ENCODE measurements at regions not wholly inside any gene's neighbourhood (a gene's known extent, or its start where the extent isn't known, plus 50 kb on each side); places are given as distances from the start of the nearest gene placed in this dataset.
"Not testable (repeated sequence)": the region's sequence is repeated elsewhere in the genome, so short reads cannot be mapped to it uniquely, and the experiment has no call there.

DNA sequence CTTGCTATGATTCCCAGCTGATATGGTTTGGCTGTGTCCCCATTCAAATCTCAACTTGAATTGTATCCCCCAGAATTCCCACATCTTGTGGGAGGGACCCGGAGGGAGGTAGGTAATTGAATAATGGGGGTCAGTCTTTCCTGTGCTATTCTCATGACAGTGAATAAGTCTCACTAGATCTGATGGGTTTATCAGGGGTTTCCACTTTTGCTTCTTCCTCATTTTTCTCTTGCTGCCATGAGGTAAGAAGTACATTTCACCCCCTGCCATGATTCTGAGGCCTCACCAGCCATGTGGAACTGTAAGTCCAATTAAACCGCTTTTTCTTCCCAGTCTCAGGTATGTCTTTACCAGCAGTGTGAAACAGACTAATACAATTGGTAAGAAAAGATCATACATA is 164.7 kb upstream of the NREP start:
- not testable (repeated sequence) for ATAC-seq; H3K9me3 Mint-ChIP-seq; H3K4me1 Mint-ChIP-seq (ENCODE audit: low read depth in 2 of 2); H3K4me3 Mint-ChIP-seq; H3K27ac Mint-ChIP-seq; H3K36me3 Mint-ChIP-seq; DNase-seq (ENCODE audit: low spot score); H3K27me3 Mint-ChIP-seq

DNA sequence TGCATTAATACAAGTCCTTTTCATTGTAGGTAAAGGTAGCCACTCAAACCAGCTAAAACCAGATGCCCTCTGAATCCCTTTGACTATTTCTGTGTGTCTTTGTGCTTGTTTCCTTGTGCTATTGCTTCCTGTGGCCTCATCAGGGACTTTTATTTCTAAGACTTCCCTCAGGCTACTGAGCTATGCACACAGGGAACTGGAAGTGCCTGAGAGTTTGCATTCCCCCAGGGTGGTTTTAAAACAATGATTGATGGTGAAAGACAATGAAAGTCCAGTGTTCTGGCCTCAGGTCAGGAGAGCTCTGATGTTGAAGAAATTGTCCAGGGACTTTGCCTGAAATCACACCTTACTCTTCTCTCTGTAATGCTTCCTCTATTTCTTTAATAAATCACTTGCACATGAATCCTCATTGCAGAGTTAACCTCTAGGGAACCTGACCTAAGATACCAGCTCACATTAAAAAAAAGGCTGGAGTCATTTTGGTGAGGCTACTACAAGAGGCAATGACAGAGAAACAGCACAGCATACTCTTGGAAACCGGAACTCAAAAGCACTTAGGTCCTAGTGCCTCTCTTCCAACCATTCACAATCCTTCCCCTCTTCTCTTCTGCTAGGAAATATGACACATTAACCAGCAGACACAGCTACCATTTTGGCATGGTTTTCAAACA is 158.1 kb upstream of the NREP start:
- no peaks in the 10 kb centered on the region for H3K36me3 Mint-ChIP-seq
- no peak overlapping the region for H3K4me3 Mint-ChIP-seq
- DNase-seq (ENCODE audit: low spot score) = no peak
- no peaks in the 10 kb centered on the region for H3K4me1 Mint-ChIP-seq (ENCODE audit: low read depth in 2 of 2)
- H3K27ac Mint-ChIP-seq = no peak overlapping the region
- no peak for ATAC-seq
- H3K27me3 Mint-ChIP-seq = peaks cover 5 to 7% of the 10 kb centered on the region in 2 donors
- H3K9me3 Mint-ChIP-seq = peaks cover 10% of the 10 kb centered on the region

DNA sequence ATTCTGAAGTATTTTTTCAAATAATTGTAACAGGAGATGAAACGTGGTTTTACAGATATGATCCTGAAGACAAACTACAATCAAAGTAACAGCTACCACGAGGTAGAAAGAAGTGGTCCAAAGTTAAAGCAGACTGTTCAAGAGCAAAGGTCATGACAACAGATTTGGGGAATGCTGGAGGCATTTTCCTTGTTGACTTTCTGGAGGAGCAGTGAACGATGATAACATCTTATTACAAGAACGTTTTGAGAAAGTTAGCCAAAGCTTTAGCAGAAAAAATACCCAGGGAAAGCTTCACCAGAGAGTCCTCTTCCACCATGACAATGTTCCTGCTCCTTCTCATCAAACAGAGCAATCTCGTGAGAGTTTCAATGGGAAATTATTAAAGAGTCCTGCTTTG is 145.4 kb upstream of the NREP start:
- no peak overlapping the region for H3K27ac Mint-ChIP-seq
- H3K36me3 Mint-ChIP-seq = peaks cover 6% of the 10 kb centered on the region

DNA sequence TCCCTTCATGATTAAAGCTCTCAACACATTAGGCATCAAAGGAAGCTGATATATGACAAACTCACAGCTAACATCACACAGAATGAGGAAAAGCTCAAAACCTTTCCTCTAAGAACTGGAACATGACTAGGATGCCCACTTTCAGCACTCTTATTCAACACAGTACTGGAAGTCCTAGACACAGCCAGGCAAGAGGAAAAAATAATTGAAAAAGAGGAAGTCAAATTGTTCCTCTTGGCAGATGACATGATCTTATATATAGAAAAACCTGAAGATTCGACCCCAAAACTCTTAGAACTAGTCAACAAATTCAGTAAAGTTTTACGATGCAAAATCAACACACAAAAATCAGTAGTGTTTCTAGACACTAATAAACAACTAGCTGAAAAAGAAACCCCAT is 144.3 kb upstream of the NREP start:
- no peak for DNase-seq (ENCODE audit: low spot score)
- Mint-ChIP-seq H3K4me1 (ENCODE audit: low read depth in 2 of 2) (no peaks in the 10 kb centered on the region), H3K4me3 (no peak overlapping the region), H3K9me3 (peaks cover 7% of the 10 kb centered on the region), H3K27ac (no peak overlapping the region), H3K36me3 (peaks cover 6% of the 10 kb centered on the region), H3K27me3 (peaks cover 0 to 7% of the 10 kb centered on the region in 2 donors)
- no peak for ATAC-seq

More for the DNA sequence above, 145.4 kb upstream of the NREP start:
- Mint-ChIP-seq H3K9me3 (peaks cover 7% of the 10 kb centered on the region), H3K4me3 (no peak overlapping the region), H3K27me3 (peaks cover 0 to 7% of the 10 kb centered on the region in 2 donors), H3K4me1 (ENCODE audit: low read depth in 2 of 2) (no peaks in the 10 kb centered on the region)
- DNase-seq (ENCODE audit: low spot score) = no peak
- ATAC-seq = no peak

DNA sequence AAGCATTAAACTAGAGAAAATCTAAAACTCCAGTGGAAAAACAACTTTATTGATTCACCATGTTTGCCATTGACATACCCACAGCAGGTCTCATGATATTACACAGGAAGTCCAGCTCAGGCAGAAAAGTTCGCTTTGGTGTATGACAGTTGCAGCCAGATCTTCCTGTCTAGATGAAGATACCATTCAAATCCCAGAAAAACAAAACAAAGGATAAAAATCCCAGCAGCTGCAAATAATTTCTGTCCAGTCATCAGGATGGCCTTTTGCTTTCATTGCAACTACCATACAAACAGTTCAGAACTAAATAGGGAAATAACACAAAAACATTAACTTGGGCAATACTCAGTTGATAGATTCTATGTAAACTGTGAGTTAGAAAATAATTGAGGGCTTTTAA is 136.0 kb upstream of the NREP start:
- Mint-ChIP-seq H3K4me1 (ENCODE audit: low read depth in 2 of 2) (no peaks in the 10 kb centered on the region), H3K27me3 (peaks cover 5 to 8% of the 10 kb centered on the region in 2 donors), H3K9me3 (peaks cover 11% of the 10 kb centered on the region), H3K36me3 (peaks cover 2% of the 10 kb centered on the region), H3K27ac (no peak overlapping the region), H3K4me3 (no peak overlapping the region)
- ATAC-seq = no peak
- no peak for DNase-seq (ENCODE audit: low spot score)

DNA sequence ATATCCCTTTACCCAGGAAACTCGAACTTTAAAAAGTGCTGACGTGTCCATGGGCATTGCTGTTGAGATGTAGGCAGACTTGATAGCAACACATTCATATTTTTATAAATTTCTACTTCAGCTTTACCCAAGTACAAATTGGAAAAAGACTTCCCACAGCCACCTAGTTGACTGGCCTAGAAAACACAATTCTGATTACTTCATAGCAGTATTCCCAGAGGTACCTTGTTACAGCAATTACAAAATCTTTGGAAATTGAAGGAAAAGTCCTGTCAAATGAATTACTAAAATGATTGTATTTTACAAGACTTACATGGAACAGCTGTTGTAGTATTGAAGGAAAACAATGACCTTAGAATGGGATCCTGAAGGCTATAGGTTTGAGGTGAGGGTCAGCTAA is 130.7 kb upstream of the NREP start:
- H3K27me3 Mint-ChIP-seq = peaks cover 0 to 5% of the 10 kb centered on the region in 2 donors
- H3K36me3 Mint-ChIP-seq = no peaks in the 10 kb centered on the region
- H3K9me3 Mint-ChIP-seq = peaks cover 15% of the 10 kb centered on the region
- DNase-seq (ENCODE audit: low spot score) (no peak), ATAC-seq (no peak)
- no peak overlapping the region for H3K4me3 Mint-ChIP-seq
- no peaks in the 10 kb centered on the region for H3K4me1 Mint-ChIP-seq (ENCODE audit: low read depth in 2 of 2)
- no peak overlapping the region for H3K27ac Mint-ChIP-seq

DNA sequence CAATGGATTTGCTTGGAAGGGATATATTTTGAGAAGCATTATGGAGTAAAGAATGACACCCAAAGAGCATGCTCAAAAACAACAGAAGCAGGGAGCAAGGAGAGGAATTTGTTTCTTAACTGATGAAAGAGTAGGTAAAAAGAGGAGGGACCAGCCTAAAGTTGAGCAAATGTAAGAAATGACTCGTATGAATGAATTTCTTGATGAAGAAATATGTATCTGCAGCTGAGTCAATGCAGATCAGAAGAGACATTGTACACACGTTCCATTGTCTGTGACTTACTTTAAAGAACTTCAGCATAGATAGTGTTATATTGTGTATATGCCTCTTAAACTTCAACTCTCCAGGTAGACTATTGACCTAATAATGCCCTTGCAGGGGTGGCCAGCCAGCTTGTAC is 112.7 kb upstream of the NREP start:
- Mint-ChIP-seq H3K4me1 (ENCODE audit: low read depth in 2 of 2) (no peaks in the 10 kb centered on the region), H3K9me3 (no peaks in the 10 kb centered on the region), H3K27me3 (no peaks in the 10 kb centered on the region), H3K4me3 (no peak overlapping the region), H3K27ac (no peak overlapping the region), H3K36me3 (no peaks in the 10 kb centered on the region)
- no peak for DNase-seq (ENCODE audit: low spot score)
- no peak for ATAC-seq

DNA sequence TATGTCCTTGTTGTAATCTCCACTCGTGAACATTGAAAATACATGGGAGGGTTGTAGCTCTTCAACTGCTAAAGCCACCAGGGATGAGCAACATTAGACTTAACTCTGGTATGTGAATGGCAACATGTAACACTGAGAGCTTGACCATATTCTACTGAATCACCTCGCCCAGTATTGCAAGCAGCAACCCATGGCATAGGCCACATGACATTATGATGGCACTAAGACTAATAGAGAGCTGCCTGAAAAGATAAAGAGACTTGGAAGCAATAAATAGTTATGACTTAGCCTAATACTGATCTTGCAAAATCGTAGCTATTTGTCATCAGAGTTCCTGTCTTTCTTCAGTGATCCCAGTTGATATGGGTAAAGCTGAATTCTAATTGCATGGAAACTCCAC is 108.4 kb upstream of the NREP start:
- DNase-seq (ENCODE audit: low spot score) (no peak), ATAC-seq (no peak)
- no peak overlapping the region for H3K27ac Mint-ChIP-seq
- H3K4me3 Mint-ChIP-seq = no peak overlapping the region
- H3K9me3 Mint-ChIP-seq = peaks cover 3% of the 10 kb centered on the region
- no peaks in the 10 kb centered on the region for H3K4me1 Mint-ChIP-seq (ENCODE audit: low read depth in 2 of 2)
- peaks cover 9 to 10% of the 10 kb centered on the region in 2 donors for H3K27me3 Mint-ChIP-seq
- H3K36me3 Mint-ChIP-seq = no peaks in the 10 kb centered on the region

DNA sequence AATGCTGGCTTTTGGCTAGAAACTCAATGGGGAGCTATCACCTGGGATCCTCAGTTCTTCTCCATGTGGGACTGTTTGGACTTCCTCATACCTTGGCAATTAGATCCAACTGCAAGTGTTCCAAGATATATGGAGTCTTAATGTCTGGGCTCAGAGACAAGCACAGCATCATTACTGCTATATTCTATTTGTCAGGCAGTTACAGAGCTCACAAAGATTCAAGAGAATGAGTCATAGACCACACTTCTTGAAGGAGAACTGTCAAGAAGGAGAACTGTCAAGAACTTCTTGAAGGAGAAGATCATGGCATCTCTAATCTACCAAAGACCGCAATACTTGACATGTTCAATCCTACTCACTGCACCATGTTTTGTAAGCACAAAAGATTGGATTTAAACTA is 106.8 kb upstream of the NREP start:
- peaks cover 10 to 16% of the 10 kb centered on the region in 2 donors for H3K27me3 Mint-ChIP-seq
- peaks cover 3% of the 10 kb centered on the region for H3K9me3 Mint-ChIP-seq
- H3K4me3 Mint-ChIP-seq = no peak overlapping the region
- H3K36me3 Mint-ChIP-seq = no peaks in the 10 kb centered on the region
- H3K4me1 Mint-ChIP-seq (ENCODE audit: low read depth in 2 of 2) = no peaks in the 10 kb centered on the region
- DNase-seq (ENCODE audit: low spot score) (no peak), ATAC-seq (no peak)
- no peak overlapping the region for H3K27ac Mint-ChIP-seq

DNA sequence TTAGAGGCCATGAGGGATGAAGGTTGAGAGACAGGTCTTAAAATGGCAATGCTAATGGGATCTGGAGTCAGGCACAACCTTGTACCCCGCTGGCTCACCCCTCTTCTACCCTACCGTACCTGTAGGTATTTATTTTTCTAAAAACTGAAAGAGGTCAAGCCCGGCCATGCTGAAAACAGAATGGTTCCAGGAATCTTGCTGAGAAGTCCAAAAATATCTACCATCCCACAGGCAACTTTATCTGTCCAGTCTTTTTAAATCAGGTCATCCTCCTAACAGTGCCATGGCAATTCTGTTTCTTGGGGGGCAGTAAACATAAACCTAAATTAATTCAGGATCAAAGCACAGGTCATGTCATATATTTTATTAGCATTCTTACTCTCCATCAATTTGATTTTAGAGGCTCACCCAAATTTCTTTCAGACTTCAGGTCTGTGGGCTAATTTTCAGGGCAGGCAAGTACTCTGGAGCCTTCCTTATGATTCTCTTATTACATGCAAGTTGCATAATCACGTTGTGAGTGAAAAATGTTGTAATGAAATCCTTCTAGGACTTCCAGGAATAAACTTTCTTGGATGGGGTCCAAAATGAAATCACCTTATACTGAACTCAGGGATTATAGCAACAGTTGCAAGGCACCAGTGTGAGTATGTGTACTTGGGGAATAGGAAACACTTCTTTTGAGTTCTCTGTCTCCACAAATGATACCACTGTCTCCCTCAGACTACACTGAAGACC is 102.7 kb upstream of the NREP start:
- H3K27me3 Mint-ChIP-seq = peaks cover 10 to 16% of the 10 kb centered on the region in 2 donors
- peaks cover 3% of the 10 kb centered on the region for H3K9me3 Mint-ChIP-seq
- no peak overlapping the region for H3K27ac Mint-ChIP-seq
- no peak for ATAC-seq
- no peak for DNase-seq (ENCODE audit: low spot score)
- H3K4me1 Mint-ChIP-seq (ENCODE audit: low read depth in 2 of 2) = no peaks in the 10 kb centered on the region
- no peaks in the 10 kb centered on the region for H3K36me3 Mint-ChIP-seq
- no peak overlapping the region for H3K4me3 Mint-ChIP-seq

DNA sequence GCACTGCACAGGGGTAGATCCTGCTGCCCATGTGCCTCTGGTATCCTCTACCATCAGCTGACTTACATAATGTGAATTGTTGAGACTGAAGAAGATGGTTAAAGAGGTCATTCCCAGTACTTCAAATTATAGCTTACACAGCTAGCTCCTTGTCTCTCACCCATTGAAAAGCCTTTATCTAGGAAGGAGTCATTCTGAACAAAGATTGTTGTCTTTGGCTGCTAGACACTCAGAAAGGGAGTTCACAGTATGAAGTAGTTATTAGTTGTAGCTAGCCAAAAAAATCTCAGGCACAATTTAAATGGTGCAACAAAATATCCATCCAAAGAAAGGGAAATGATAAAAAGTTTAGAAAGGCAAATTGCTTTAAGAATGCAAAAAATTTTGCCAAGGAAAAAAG is 102.0 kb upstream of the NREP start:
- Mint-ChIP-seq H3K9me3 (peaks cover 3% of the 10 kb centered on the region), H3K36me3 (no peaks in the 10 kb centered on the region), H3K27me3 (peaks cover 10 to 16% of the 10 kb centered on the region in 2 donors), H3K4me1 (ENCODE audit: low read depth in 2 of 2) (no peaks in the 10 kb centered on the region), H3K4me3 (no peak overlapping the region), H3K27ac (no peak overlapping the region)
- ATAC-seq (no peak), DNase-seq (ENCODE audit: low spot score) (no peak)

DNA sequence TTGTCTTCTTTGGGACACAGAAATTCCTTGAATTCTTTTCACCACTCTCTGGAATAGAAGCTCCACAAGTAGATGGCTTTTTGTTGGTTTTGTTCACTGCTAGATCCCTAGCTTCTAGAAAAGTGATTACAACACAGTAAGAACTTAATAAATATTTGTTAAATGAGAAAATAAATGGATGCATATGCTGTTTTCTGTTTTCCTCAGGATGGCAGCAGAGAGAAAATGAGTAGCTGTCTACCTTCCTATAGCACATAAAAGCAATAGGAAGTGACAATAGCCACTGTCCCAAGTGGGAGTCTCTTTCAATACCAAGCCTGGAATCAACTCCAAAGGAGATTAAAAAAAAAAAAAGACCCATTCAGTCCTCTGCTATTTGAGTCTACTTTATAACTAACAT is 100.6 kb upstream of the NREP start:
- ATAC-seq = no peak
- Mint-ChIP-seq H3K4me1 (ENCODE audit: low read depth in 2 of 2) (no peaks in the 10 kb centered on the region), H3K9me3 (no peaks in the 10 kb centered on the region), H3K27ac (no peak overlapping the region), H3K4me3 (no peak overlapping the region), H3K27me3 (peaks cover 7 to 9% of the 10 kb centered on the region in 2 donors), H3K36me3 (no peaks in the 10 kb centered on the region)
- DNase-seq (ENCODE audit: low spot score) = no peak

DNA sequence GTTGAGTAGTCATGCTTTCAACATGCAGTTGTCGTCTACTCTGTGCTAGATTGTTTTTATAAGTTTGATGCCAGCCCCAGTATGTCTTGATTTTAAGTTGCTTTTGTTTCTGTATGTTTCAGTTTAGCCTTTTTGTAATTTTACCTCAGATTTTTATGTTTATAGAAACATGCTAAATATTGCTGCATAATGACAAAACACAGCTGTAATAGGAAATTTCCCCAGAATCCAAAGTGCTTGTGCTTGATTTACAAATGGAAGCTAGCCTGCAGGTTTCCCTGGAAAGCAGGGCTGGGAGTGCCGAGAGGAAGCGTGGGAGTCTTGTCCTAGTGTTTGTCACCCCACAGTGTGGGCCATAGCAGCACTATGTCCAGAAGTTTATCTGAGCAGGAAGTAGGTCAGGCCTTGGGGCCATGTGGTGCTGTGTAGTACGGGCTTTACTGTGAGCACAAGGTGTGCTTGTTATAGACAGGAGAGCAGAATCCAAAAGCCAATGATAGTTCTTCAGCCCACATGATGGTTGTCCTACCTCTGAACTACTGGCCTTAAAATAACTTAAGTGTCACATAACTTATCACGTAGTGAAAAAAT is 100.0 kb upstream of the NREP start:
- ATAC-seq = no peak
- H3K4me1 Mint-ChIP-seq (ENCODE audit: low read depth in 2 of 2) = no peaks in the 10 kb centered on the region
- H3K27me3 Mint-ChIP-seq = peaks cover 7 to 9% of the 10 kb centered on the region in 2 donors
- H3K27ac Mint-ChIP-seq = no peak overlapping the region
- DNase-seq (ENCODE audit: low spot score) = no peak
- H3K36me3 Mint-ChIP-seq = no peaks in the 10 kb centered on the region
- no peaks in the 10 kb centered on the region for H3K9me3 Mint-ChIP-seq
- no peak overlapping the region for H3K4me3 Mint-ChIP-seq

DNA sequence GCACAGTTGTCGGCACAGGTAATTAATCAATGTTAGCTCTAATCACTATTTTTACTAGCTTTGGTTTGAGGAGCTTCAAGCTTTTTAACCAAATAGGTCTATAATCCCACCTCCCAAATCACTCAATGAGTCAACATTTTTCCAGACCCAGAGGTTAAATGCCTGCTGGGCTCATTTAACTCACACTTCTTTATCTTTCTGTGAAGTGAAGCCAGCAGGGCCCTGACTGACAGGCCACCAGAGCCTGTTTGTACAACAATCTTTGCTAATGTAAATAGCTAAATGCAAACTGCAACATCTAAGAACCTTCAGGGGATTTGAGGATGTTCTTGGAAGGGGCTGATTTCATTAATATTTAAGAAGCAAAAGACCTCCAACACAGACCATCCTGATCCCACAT is 98.4 kb upstream of the NREP start:
- ATAC-seq = no peak
- Mint-ChIP-seq H3K9me3 (no peaks in the 10 kb centered on the region), H3K36me3 (no peaks in the 10 kb centered on the region), H3K4me1 (ENCODE audit: low read depth in 2 of 2) (no peaks in the 10 kb centered on the region), H3K4me3 (no peak overlapping the region), H3K27ac (no peak overlapping the region), H3K27me3 (peaks cover 9 to 12% of the 10 kb centered on the region in 2 donors)
- no peak for DNase-seq (ENCODE audit: low spot score)
